ENCODE measurements at regions not wholly inside any gene's neighbourhood (a gene's known extent, or its start where the extent isn't known, plus 50 kb on each side); places are given as distances from the start of the nearest gene placed in this dataset.
"Not testable (repeated sequence)": the region's sequence is repeated elsewhere in the genome, so short reads cannot be mapped to it uniquely, and the experiment has no call there.

GRCh38 chr5:54820346-54821134 lies 164.9 kb downstream of the ESM1 start:
- DNase-seq, result peak; percentile 55

GRCh38 chr5:54807421-54807820 lies 178.0 kb downstream of the ESM1 start:
- DNase-seq, result peak; percentile 85

GRCh38 chr5:54804521-54804920 lies 180.9 kb downstream of the ESM1 start:
- DNase-seq, result no peak

- peak; percentile 54 for DNase-seq
Observed at GRCh38 chr5:54804086-54804485, 181.3 kb downstream of the ESM1 start.

- DNase-seq, result peak; percentile 70
Observed at GRCh38 chr5:54803471-54804011, 181.9 kb downstream of the ESM1 start.

GRCh38 chr5:54799645-54800044 lies 185.7 kb downstream of the ESM1 start:
- DNase-seq, result no peak

GRCh38 chr5:54795777-54796176 lies 189.6 kb downstream of the ESM1 start:
- no peak for DNase-seq

- DNase-seq, result no peak
Observed at GRCh38 chr5:54795284-54795683, 190.1 kb downstream of the ESM1 start.

GRCh38 chr5:54794135-54794975 lies 191.0 kb downstream of the ESM1 start:
- DNase-seq, result no peak

- peak; percentile 38 for DNase-seq
Observed at GRCh38 chr5:54793468-54794134, 191.8 kb downstream of the ESM1 start.

GRCh38 chr5:54792611-54793404 lies 192.6 kb downstream of the ESM1 start:
- no peak for DNase-seq

GRCh38 chr5:54787910-54788309 lies 197.5 kb downstream of the ESM1 start:
- DNase-seq, result not testable (repeated sequence)

GRCh38 chr5:54785729-54786591 lies 199.4 kb downstream of the ESM1 start:
- peak; percentile 13 for DNase-seq

- DNase-seq, result no peak
Observed at GRCh38 chr5:54778783-54779182, 206.6 kb downstream of the ESM1 start.

GRCh38 chr5:54775645-54776044 lies 209.7 kb downstream of the ESM1 start:
- no peak for DNase-seq

- DNase-seq, result no peak
Observed at GRCh38 chr5:54774281-54775170, 210.9 kb downstream of the ESM1 start.

GRCh38 chr5:54772684-54773083 lies 212.7 kb downstream of the ESM1 start:
- DNase-seq, result no peak

GRCh38 chr5:54772231-54772630 lies 213.2 kb downstream of the ESM1 start:
- DNase-seq, result no peak

- DNase-seq, result no peak
Observed at GRCh38 chr5:54769746-54770145, 215.6 kb downstream of the ESM1 start.

GRCh38 chr5:54769072-54769471 lies 216.3 kb downstream of the ESM1 start:
- no peak for DNase-seq
